GM19043 (cell line): ENCODE measurements at regions not wholly inside any gene's neighbourhood (a gene's known extent, or its start where the extent isn't known, plus 50 kb on each side); places are given as distances from the start of the nearest gene placed in this dataset.

Source experiments
- ATAC-seq: cut with Tn5 transposase; IDR thresholded peaks from one replicate; pipeline ENCODE4 v1.9.1; 2021; ENCODE audit warnings: low read depth; ENCODE audit not compliant: unreplicated experiment

GRCh38 chr15:96414875-96415274, 84.4 kb downstream of the NR2F2 start:
- ATAC-seq: no peak

DNA sequence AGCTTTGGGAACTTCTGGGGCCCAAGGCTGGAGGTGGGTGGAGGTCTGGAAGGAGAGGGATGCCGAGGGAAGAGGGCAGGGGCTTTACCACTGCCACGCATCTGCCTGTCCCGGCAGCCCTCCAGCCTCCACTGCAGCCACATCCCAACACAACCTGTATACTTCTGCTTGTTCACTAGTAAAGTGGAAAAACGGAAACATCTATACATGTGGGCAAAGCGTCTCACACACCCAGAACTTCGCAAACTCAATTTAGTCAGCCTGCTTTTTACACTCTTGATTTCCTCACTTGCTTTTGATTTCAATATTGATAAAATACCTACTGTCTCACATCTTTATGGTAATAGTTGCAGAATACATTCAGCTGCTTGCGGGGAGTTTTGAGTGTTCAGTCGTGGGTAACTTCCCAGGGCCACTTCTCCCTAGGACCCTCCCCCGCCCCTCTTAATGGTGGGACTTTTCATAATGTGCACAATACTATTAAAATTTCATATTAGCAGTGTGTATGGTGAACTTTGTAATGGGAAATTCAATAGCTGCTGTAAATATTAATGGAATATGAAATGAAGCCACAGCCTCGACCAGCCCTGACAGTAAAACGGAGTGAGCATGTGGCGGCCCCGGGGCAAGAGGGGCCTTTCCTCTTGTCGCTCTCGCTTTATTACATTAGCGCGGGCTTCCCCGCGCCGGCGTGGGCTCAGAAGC, 85.2 kb downstream of the NR2F2 start:
- ATAC-seq: no peak

DNA sequence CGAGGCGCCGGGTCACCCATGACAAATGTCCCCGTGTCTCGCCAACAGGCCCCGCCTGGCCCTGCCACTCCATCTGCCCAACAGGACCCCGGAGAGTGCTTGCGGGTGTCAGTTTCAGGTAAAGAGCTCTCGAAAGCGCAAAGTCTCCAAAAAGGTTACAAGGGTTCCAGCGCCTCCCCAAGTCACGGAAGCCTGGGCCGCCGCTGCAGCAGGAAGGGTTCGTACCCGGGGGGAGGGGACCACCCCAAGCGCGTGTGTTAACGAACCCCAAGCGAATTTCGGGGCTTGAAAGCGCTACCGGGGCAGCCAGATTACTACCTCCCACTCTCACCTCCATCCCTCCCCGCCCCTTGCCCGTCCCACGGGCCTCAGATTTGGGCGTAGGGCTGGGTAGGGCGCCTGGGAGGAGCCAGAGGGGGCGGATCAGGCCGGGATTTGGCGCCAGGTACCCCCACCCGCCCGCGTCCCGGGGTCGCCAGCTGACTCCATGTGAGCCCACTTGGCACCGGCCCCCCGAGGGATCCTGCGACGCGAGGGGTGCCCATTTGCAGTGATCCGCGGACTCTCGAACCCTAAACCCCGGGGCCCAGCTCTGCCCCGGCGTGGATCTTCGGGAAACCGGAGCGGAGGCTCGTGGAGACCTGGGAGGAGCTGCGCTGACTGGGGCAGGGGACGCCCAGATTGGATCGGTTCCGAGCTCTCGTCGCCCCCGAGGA, 85.9 kb downstream of the NR2F2 start:
- ATAC-seq: no peak

- ATAC-seq: no peak
Observed at GRCh38 chr15:96416934-96417759, 86.6 kb downstream of the NR2F2 start.

- ATAC-seq: no peak
Observed at GRCh38 chr15:96417760-96418130, 87.2 kb downstream of the NR2F2 start.

- no peak for ATAC-seq
Observed at GRCh38 chr15:96418146-96418545, 87.6 kb downstream of the NR2F2 start.

- no peak for ATAC-seq
Observed at GRCh38 chr15:96421178-96421601, 90.7 kb downstream of the NR2F2 start.

- ATAC-seq: no peak
Observed at GRCh38 chr15:96422125-96422524, 91.6 kb downstream of the NR2F2 start.

DNA sequence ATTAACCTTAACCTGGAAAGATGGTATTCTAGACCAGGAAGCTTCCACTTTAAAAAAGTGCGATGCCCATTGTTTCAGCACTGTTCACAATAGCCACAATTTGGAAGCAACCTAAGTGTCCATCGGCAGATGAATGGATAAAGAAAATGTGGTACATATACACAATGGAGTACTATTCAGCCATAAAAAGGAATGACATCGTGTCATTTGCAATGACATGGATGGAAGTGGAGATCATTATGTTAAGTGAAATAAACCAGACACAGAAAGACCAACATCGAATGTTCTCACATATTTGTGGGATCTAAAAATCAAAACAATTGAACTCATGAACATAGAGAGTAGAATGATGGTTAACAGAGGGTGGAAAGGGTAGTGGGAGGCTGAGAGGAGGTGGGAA, 94.2 kb downstream of the NR2F2 start:
- no peak for ATAC-seq

GRCh38 chr15:96428742-96429141, 98.2 kb downstream of the NR2F2 start:
- no peak for ATAC-seq

DNA sequence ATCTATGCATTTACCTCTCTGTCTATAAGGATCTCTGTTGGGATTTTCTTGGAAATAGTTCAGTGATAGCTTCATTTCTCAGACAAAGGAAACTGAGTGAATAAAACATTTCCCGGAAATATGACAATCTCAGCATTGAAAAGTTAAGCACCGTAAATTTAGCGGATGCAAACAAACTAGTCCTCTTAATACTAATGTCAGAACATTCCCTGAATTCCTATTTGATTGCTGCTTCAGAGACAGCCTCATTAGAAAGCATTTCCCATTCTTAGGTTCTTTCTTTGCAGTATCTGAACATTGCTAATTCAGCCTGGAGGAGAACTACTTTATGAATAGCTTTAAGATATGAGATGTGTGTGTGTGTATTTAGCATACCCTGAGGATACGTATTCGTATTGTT, 101.3 kb downstream of the NR2F2 start:
- no peak for ATAC-seq

- no peak for ATAC-seq
Observed at GRCh38 chr15:96435022-96435421, 104.5 kb downstream of the NR2F2 start.

GRCh38 chr15:96435841-96436240, 105.3 kb downstream of the NR2F2 start:
- ATAC-seq: no peak

- no peak for ATAC-seq
Observed at GRCh38 chr15:96440978-96441377, 110.5 kb downstream of the NR2F2 start.

GRCh38 chr15:96442076-96442475, 111.6 kb downstream of the NR2F2 start:
- no peak for ATAC-seq

GRCh38 chr15:96444865-96445264, 114.4 kb downstream of the NR2F2 start:
- ATAC-seq: no peak

- ATAC-seq: no peak
Observed at GRCh38 chr15:96448923-96449322, 118.4 kb downstream of the NR2F2 start.

DNA sequence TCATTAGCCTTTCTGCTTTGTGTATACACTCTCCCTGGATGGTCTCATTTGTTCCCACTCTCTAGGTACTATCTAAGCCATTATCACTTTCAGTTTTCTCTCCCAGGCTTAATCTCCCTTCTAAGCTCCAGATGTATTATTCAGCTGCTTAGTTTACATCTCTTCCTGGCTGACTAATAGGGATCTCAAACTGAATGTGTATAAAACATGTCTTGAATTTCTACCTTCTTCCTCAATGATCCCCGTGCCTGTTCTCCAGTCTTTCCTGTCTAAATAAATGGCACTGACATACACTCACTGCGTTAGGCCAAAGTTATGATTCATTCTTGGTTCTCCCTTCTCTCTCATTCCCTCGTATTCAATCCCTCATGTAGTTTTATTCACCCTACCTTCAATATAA, 127.3 kb downstream of the NR2F2 start:
- no peak for ATAC-seq

DNA sequence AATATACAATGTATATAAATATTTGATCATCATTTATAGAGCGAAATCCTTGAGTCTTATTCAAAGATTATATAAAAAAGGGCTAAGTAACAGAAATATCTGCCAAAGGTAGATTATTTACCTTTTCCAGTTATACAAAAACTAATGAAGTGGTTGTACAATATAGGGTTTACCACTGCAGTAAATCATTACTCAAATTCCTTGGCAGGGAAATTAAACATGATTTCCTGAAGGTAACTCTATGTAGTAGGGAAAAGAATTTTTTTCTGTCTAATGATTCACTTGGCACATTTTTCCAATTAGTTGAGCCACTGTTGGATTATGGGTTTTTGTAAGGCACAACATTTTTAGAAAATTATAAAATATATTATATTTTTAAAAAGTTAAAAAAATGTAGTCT, 129.6 kb downstream of the NR2F2 start:
- ATAC-seq: no peak

- ATAC-seq: no peak
Observed at GRCh38 chr15:96462768-96463750, 132.6 kb downstream of the NR2F2 start.
